ENCODE measurements at regions not wholly inside any gene's neighbourhood (a gene's known extent, or its start where the extent isn't known, plus 50 kb on each side); places are given as distances from the start of the nearest gene placed in this dataset.
A peak's percentile ranks its signal among the peaks of the same experiment; 100 is the strongest.

GRCh38 chr1:25038699-25039098, 108.6 kb upstream of the RUNX3 start (continued):
- TF ChIP-seq AGO1 (IDR thresholded peaks at IDR 0.05; ENCODE audit: low read depth, low read length, poor library complexity, severe bottlenecking) (no peak), ATM (IDR thresholded peaks at IDR 0.05; ENCODE audit: borderline replicate concordance) (no peak), AFF4 (CRISPR knock-in tag; IDR thresholded peaks at IDR 0.05) (no peak), ZNF30 (CRISPR knock-in tag; IDR thresholded peaks at IDR 0.05) (no peak), ZNF138 (CRISPR knock-in tag; IDR thresholded peaks at IDR 0.05; ENCODE audit: low read depth) (no peak)

- H4K20me1 ChIP-seq (ENCODE audit: insufficient read depth, low read length) = no peaks in the 10 kb centered on the region
- H2AFZ ChIP-seq (ENCODE audit: low read length) = no peak overlapping the region
- H3K27ac ChIP-seq (ENCODE audit: extremely low read length, insufficient read depth, low read length) = no peak overlapping the region
- H3K36me3 ChIP-seq (replicated peaks in 1 of 2; ENCODE audit: control insufficient read depth in 1 of 2, insufficient read depth in 2 of 2, low read length in 2 of 2) = no peaks in the 10 kb centered on the region
- ChIA-PET POLR2A (no interaction called here), CTCF (ENCODE audit: low intra/inter-chr PET ratio, low total read pairs) (interaction anchor here (0.9 to 2.6 kb wide), 5 partner anchors 64 to 190 kb away, joined by 3 to 18 read pairs (median 6); no protein-coding TSS in a partner anchor)
- WGBS (ENCODE audit: low lambda C conversion rate) = 33% methylated on average over 10 of the region's 11 CpGs
- H3K9ac ChIP-seq (ENCODE audit: insufficient read depth, low read depth, low read length) = no peak overlapping the region
- peaks cover 7% of the 10 kb centered on the region; the same call in 1 of the 2 replicates for H3K4me1 ChIP-seq (ENCODE audit: insufficient read depth, low read length)
- H3K4me2 ChIP-seq (ENCODE audit: low read depth, low read length) = no peak overlapping the region
- no peak overlapping the region for H3K4me3 ChIP-seq (replicated peaks in 1 of 3; ENCODE audit: insufficient read depth in 1 of 3, low read depth in 2 of 3, low read length in 3 of 3)
- peak; percentile 46 for FAIRE-seq
- H3K27me3 ChIP-seq (ENCODE audit: control insufficient read depth in 1 of 2, insufficient read depth in 2 of 2, low read length in 2 of 2) = peaks cover 3 to 23% of the 10 kb centered on the region in 2 experiments; a peak in 2 of 5 replicates
- peak; percentile 57 for ATAC-seq
- BruUV-seq (replicated peaks) = no TSS peak
- DNase-seq (ENCODE audit: low spot score) = peak; percentile 41
- no peaks in the 10 kb centered on the region for H3K79me2 ChIP-seq (ENCODE audit: insufficient read depth, low read length)
- no peaks in the 10 kb centered on the region for H3K9me3 ChIP-seq (ENCODE audit: low read length)
- intact Hi-C loops (cut with micrococcal nuclease; ENCODE audit: unreplicated experiment) = loop anchor here (1.0 to 5.0 kb wide), 2 partner anchors 105 to 170 kb away; no protein-coding TSS in a partner anchor
- in situ Hi-C loops (cut with HindIII; ENCODE audit: extremely low pct_ligation_motif_present, low pct_unique_long_range_greater_than_20kb) = loop anchor here (5.0 kb wide), 2 partner anchors 105 to 190 kb away; partner anchors contain the start of gene RUNX3
- TF ChIP-seq XRCC5 (optimal IDR thresholded peaks at IDR 0.05; ENCODE audit: low read length) = peak; percentile 13
- no peak for TF ChIP-seq NKX3-1 (CRISPR knock-in tag; IDR thresholded peaks at IDR 0.05)
- no peak for TF ChIP-seq RBM39 (IDR thresholded peaks at IDR 0.05; ENCODE audit: low read depth, low read length, poor library complexity, severe bottlenecking)
- TF ChIP-seq HNRNPK (IDR thresholded peaks at IDR 0.05; ENCODE audit: low read depth, low read length, poor library complexity, severe bottlenecking) = peak; percentile 46
- no peak for TF ChIP-seq HNF1B (CRISPR knock-in tag; IDR thresholded peaks at IDR 0.05)
- TF ChIP-seq RARG (CRISPR knock-in tag; IDR thresholded peaks at IDR 0.05; ENCODE audit: low read depth) = no peak
- no peak for TF ChIP-seq AHR (CRISPR knock-in tag; IDR thresholded peaks at IDR 0.05)
- TF ChIP-seq ZBTB44 (CRISPR knock-in tag; IDR thresholded peaks at IDR 0.05) = no peak
- no peak for TF ChIP-seq BORCS8-MEF2B (CRISPR knock-in tag; IDR thresholded peaks at IDR 0.05)
- TF ChIP-seq ZNF572 (CRISPR knock-in tag; IDR thresholded peaks at IDR 0.05) = peak; percentile 100
Observed at GRCh38 chr1:25037174-25038074, 107.3 kb upstream of the RUNX3 start.

Measured in HepG2 (cell line).